Subcutaneous abdominal adipose tissue (tissue), 5 donors: ENCODE measurements at regions not wholly inside any gene's neighbourhood (a gene's known extent, or its start where the extent isn't known, plus 50 kb on each side); places are given as distances from the start of the nearest gene placed in this dataset.

Source experiments
- H3K27ac ChIP-seq: one replicate; pipeline ENCODE4 v1.7.0; 2013; ENCODE audit warnings: low read depth, mild to moderate bottlenecking, inconsistent platforms, low read length, moderate library complexity
- H3K27me3 ChIP-seq, 5 donors: one replicate each; pipeline ENCODE4 v1.7.0; 2013; ENCODE audit warnings: low read length in 5 of 5, inconsistent platforms in 1 of 5; ENCODE audit not compliant: control insufficient read depth in 5 of 5, insufficient read depth in 4 of 5
- H3K36me3 ChIP-seq, 5 donors: one replicate each; pipeline ENCODE4 v1.7.0; 2013; ENCODE audit warnings: low read length in 5 of 5; ENCODE audit not compliant: control insufficient read depth in 5 of 5, insufficient read depth in 5 of 5
- H3K4me1 ChIP-seq, 5 donors: one replicate each; pipeline ENCODE4 v1.7.0; 2013; ENCODE audit warnings: low read length in 5 of 5, mild to moderate bottlenecking in 3 of 5, moderate library complexity in 1 of 5; ENCODE audit not compliant: control insufficient read depth in 5 of 5, insufficient read depth in 5 of 5
- H3K4me3 ChIP-seq, 5 donors: one replicate each; pipeline ENCODE4 v1.7.0; 2013; ENCODE audit warnings: low read length in 5 of 5, low read depth in 1 of 5
- H3K9ac ChIP-seq, 5 donors: one replicate each; pipeline ENCODE4 v1.7.0; 2013; ENCODE audit warnings: low read length in 5 of 5, mild to moderate bottlenecking in 4 of 5, moderate library complexity in 3 of 5
- H3K9me3 ChIP-seq, 5 donors: one replicate each; pipeline ENCODE4 v1.7.0; 2013; ENCODE audit warnings: low read length in 5 of 5; ENCODE audit not compliant: control insufficient read depth in 5 of 5
- donor health status: healthy.
- donor health status: healthy.
- donor health status: healthy.
- donor health status: healthy.
- donor health status: healthy.

DNA sequence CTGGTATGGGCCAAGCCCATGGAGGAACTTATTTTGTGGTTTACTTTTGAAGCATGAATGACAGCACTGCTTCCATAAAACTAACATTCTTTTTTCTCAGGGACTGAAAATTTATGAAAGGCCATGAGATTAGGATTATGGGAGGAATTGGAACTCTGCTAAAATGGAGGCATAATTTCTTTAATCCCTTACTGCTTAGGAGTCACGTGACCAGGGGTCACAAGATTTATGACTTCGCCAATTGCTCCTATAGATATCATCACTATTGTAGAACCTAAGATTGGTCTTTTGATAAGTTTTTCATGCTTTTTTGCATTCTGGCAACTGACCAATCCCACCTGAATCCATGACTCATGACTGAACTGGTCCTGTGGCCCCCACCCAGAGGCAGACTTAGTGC, 495.7 kb upstream of the VRK2 start:
- Histone ChIP-seq H3K9ac (no peak overlapping the region), H3K4me3 (no peak overlapping the region), H3K4me1 (no peaks in the 10 kb centered on the region), H3K27ac (no peak overlapping the region), H3K27me3 (no peaks in the 10 kb centered on the region), H3K36me3 (no peaks in the 10 kb centered on the region), H3K9me3 (peaks cover 0 to 7% (median 5%) of the 10 kb centered on the region in 5 donors)

DNA sequence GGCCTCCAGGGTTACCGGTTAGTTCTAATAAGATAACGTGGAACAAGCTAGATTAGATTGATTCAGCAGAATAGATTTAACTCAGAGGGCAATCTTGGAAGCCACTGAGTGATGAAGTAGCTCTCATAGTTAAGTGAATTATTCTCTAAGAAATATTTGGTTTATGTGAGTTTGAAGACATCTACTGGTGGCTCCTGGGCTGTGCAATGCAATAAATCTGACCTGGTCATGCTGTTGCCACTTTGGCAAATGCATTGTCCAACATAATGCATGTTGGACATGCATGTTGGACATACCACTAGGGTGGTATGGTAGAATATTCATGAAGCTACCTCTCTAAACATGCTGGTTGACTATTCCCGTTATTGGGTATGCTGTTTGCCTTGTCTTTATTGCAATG, 493.7 kb upstream of the VRK2 start:
- H3K27me3 ChIP-seq: no peaks in the 10 kb centered on the region
- H3K36me3 ChIP-seq: no peaks in the 10 kb centered on the region
- no peak overlapping the region for H3K9ac ChIP-seq
- H3K4me1 ChIP-seq: no peaks in the 10 kb centered on the region
- peaks cover 0 to 7% (median 5%) of the 10 kb centered on the region in 5 donors for H3K9me3 ChIP-seq
- no peak overlapping the region for H3K27ac ChIP-seq
- no peak overlapping the region for H3K4me3 ChIP-seq

DNA sequence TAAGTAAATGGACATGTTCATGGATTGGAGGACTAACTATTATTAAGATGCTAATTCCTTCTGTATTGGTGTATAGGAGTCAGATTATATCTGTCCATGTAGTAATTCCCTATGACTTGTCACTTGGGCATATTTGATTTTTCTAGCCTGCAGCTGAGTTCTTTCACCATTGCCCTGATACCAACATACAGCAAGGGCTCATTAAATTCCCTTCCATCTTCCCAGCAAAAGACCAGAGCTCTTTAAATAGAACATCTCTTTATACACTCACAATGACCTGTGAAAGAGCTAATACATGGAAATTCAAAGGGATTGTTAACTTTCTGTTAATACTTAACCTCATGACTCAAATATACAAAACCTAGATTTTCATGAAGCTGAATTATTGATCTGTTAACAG, 492.3 kb upstream of the VRK2 start:
- no peaks in the 10 kb centered on the region for H3K27me3 ChIP-seq
- H3K9ac ChIP-seq: no peak overlapping the region
- H3K4me1 ChIP-seq: no peaks in the 10 kb centered on the region
- H3K4me3 ChIP-seq: no peak overlapping the region
- no peaks in the 10 kb centered on the region for H3K36me3 ChIP-seq
- peaks cover 0 to 7% (median 5%) of the 10 kb centered on the region in 5 donors for H3K9me3 ChIP-seq
- no peak overlapping the region for H3K27ac ChIP-seq

DNA sequence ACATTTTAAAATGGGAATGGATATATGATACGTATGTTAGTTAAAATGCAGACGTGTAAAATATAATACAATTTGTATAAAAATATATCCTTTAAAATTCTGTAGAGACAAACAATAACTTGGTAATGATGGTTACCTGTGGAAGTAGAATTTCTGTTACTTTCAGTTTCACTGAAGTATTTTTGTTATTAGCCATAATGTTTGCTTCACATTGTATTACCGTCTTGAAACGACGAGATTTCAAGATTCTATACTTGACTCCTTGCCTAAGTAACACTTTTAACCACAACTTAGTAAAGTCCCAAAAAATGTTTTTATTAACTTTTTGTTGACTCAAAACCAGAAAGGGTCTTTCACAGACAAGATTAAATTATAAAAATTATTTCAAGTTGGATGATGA, 488.3 kb upstream of the VRK2 start:
- H3K27ac ChIP-seq: no peak overlapping the region
- H3K36me3 ChIP-seq: no peaks in the 10 kb centered on the region
- H3K9ac ChIP-seq: no peak overlapping the region
- H3K4me3 ChIP-seq: no peak overlapping the region
- H3K4me1 ChIP-seq: no peaks in the 10 kb centered on the region
- H3K9me3 ChIP-seq: peaks cover 0 to 2% (median 0%) of the 10 kb centered on the region in 5 donors
- H3K27me3 ChIP-seq: no peaks in the 10 kb centered on the region

DNA sequence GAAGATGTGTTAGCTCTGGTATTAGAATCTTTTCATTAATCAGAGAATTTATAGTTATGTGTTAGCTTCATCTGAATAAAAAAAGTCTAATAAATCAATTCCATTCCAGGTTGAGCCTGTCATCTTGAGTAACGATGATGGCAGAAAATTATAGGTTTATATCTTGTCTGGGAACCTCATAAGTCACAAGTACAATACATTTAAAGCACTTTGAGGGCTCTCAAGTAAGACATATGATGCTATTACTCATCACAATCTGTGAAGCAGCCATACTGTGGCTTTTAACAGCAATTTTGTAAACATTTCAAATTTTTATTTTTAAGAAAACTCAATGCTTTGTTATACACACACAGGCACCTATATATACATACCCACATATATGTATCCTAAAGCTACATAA, 484.1 kb upstream of the VRK2 start:
- no peak overlapping the region for H3K27ac ChIP-seq

DNA sequence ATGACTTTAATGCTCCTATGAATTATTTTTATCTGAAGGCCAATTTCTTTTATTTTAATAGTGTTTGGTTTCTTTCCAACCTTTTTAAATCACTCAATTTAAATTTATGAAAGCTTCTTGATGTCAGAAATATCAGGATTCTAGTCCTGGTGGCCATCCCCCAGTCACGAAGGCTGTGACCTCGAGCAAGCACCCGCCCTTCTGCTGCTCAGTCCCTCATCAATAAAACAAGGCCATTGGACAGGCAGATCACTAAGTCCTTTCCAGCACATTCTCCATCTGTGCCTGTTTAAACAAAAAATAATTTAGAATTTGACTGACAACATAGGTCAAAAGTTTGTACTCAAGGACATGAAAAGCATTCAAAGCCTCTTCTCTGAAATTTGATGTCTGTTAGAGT, 483.6 kb upstream of the VRK2 start:
- Histone ChIP-seq H3K36me3 (no peaks in the 10 kb centered on the region), H3K27me3 (no peaks in the 10 kb centered on the region), H3K27ac (no peak overlapping the region), H3K9me3 (no peaks in the 10 kb centered on the region), H3K9ac (no peak overlapping the region), H3K4me1 (no peaks in the 10 kb centered on the region), H3K4me3 (no peak overlapping the region)

More for the DNA sequence above, 484.1 kb upstream of the VRK2 start:
- no peak overlapping the region for H3K4me3 ChIP-seq
- H3K36me3 ChIP-seq: no peaks in the 10 kb centered on the region
- no peaks in the 10 kb centered on the region for H3K27me3 ChIP-seq
- H3K4me1 ChIP-seq: no peaks in the 10 kb centered on the region
- H3K9ac ChIP-seq: no peak overlapping the region
- no peaks in the 10 kb centered on the region for H3K9me3 ChIP-seq

DNA sequence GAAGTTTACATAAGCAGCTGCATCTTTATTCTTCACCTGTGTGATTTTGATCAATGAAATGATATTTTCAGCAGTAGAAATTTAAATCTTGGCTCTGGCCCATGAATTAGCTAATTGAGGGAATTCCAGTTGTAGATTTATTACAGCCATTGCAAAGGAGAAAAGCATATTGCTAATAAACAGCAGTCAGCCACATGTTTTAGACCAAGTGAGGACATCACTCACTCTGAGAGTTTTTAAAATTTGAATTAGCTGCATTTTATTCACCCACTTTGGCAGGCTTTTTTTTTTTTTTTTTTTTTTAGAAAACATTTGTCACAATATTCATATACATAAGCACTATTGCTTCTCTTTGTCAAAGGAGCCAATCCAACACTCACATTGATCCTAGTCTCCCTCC, 479.4 kb upstream of the VRK2 start:
- Histone ChIP-seq H3K27me3 (no peaks in the 10 kb centered on the region), H3K36me3 (no peaks in the 10 kb centered on the region), H3K9me3 (no peaks in the 10 kb centered on the region), H3K4me3 (no peak overlapping the region), H3K9ac (no peak overlapping the region), H3K4me1 (no peaks in the 10 kb centered on the region), H3K27ac (no peak overlapping the region)

DNA sequence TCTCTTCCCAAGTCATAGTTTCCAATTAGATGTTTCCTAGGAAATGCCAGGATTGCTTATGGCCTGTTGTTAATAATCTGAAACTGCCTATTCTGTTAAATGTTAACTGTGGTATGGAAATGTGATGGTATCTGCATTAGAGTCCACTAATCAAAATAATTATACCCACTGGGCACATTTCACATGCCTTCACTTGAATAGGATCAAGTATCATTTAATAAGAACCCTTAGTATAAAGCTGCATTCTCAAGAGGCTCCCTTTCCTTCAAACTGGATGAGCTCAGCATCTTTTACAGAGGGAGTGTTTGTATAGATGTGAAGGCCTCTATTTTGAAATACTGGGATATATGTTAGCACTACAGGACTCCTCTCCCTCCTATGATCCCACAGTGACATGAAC, 477.2 kb upstream of the VRK2 start:
- Histone ChIP-seq H3K27me3 (no peaks in the 10 kb centered on the region), H3K4me1 (no peaks in the 10 kb centered on the region), H3K36me3 (no peaks in the 10 kb centered on the region), H3K9ac (no peak overlapping the region), H3K27ac (no peak overlapping the region), H3K9me3 (no peaks in the 10 kb centered on the region), H3K4me3 (no peak overlapping the region)

DNA sequence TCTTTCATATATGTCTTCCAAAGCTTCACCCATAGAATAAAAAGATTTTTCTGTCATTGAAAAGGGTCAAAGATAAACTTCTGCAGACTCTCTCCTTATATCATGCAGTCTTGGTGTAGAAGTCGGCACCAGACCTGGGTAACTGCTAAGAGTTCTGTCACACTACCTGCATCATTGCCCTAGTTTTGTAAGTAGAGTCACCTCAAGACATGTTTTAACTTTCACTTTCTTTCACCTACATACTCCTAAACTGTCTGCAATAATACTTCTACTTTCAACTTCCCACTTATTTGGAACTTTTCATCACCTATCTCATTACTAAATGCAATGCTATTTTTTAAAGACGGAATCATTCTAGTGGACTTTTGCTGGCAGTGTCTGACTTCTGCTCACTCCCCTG, 475.6 kb upstream of the VRK2 start:
- Histone ChIP-seq H3K27me3 (no peaks in the 10 kb centered on the region), H3K9me3 (no peaks in the 10 kb centered on the region), H3K9ac (no peak overlapping the region), H3K36me3 (no peaks in the 10 kb centered on the region), H3K4me1 (no peaks in the 10 kb centered on the region), H3K4me3 (no peak overlapping the region), H3K27ac (no peak overlapping the region)

DNA sequence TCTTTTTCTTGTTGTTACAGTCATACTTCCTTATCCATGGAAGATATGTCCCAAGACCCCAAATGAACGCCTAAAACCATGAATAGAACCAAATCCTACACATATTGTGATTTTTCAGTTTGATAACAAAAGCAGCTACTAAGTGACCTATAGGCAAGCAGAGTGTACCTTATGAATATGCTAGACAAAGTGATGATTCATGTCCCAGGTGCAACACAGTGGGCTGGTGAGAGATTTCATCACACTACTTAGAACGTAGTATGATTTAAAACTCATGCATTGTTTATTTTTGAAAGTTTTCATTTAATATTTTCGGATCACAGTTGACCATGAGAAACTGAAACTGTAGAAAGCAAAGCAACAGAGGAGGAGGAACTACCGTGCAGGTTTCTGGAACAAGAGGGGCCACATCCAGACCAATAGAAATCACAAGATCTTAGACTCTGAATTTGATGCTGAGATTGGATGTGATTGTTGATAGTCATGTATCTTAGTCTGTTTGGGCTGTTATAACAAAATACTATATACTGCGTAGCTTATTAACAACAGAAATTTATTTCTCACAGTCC, 470.8 kb upstream of the VRK2 start:
- Histone ChIP-seq H3K9me3 (no peaks in the 10 kb centered on the region), H3K27me3 (no peaks in the 10 kb centered on the region), H3K27ac (no peak overlapping the region), H3K36me3 (no peaks in the 10 kb centered on the region), H3K9ac (no peak overlapping the region), H3K4me1 (no peaks in the 10 kb centered on the region), H3K4me3 (no peak overlapping the region)

DNA sequence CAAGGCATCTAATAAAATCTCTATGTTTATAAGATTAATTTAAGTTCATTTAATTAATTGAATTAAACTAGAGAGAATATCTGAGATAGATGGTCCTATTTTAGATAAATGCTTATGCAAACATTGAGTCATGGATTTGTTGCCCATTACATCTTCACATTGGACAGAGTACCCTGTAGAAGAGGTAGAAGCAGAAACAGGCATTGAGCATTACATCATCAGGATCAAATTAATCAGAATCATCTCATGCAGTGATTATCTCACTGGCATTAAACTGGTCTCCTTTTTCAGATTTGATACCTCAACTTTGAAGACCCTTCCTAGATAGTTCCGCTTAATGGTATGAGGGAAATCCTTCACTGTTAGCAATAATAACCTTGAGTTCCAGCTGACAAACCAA, 469.6 kb upstream of the VRK2 start:
- Histone ChIP-seq H3K9me3 (no peaks in the 10 kb centered on the region), H3K9ac (no peak overlapping the region), H3K27me3 (no peaks in the 10 kb centered on the region), H3K4me1 (no peaks in the 10 kb centered on the region), H3K36me3 (no peaks in the 10 kb centered on the region), H3K27ac (no peak overlapping the region), H3K4me3 (no peak overlapping the region)
